CD4-positive, alpha-beta memory T cell (primary cell): ENCODE measurements at regions not wholly inside any gene's neighbourhood (a gene's known extent, or its start where the extent isn't known, plus 50 kb on each side); places are given as distances from the start of the nearest gene placed in this dataset.

ENCODE experiments used
- CTCF ChIA-PET: fragments of 350-600 bp; sonication (Branson Sonifier 250); formaldehyde crosslinking; loops from one replicate; lab custom pipeline; 2021; ENCODE audit warnings: inconsistent platforms; ENCODE audit not compliant: partially characterized antibody; lab: Charles Lee
- POLR2A ChIA-PET: fragments of 350-600 bp; sonication (Branson Sonifier 250); formaldehyde crosslinking; loops from one replicate; lab custom pipeline; 2021; ENCODE audit not compliant: partially characterized antibody; lab: Charles Lee
- DNase-seq, 5 donors: peaks; one replicate each; pipeline versions ENCODE4 v3.0.0 to v3.0.0-alpha.2; 2020 to 2022; ENCODE audit warnings: mixed read lengths in 1 of 5
- H3K27ac ChIP-seq: one replicate; pipeline ENCODE4 v1.7.0; 2013; ENCODE audit warnings: low read depth, low read length
- H3K27me3 ChIP-seq: 2 replicates; pipeline ENCODE4 v1.7.0; 2013; ENCODE audit warnings: mild to moderate bottlenecking, low read length, moderate library complexity; ENCODE audit not compliant: insufficient read depth
- H3K36me3 ChIP-seq: 2 replicates; pipeline ENCODE4 v1.7.0; 2013; ENCODE audit warnings: mild to moderate bottlenecking, low read length, moderate library complexity; ENCODE audit not compliant: insufficient read depth
- H3K4me1 ChIP-seq: 2 replicates; pipeline ENCODE4 v1.7.0; 2013; ENCODE audit warnings: mild to moderate bottlenecking, low read length, moderate library complexity; ENCODE audit not compliant: insufficient read depth
- H3K4me3 ChIP-seq, 2 donors: one replicate each; pipeline ENCODE4 v1.7.0; 2013; ENCODE audit warnings: low read length in 2 of 2, mild to moderate bottlenecking in 1 of 2
- H3K9me3 ChIP-seq, 2 donors: one replicate each; pipeline ENCODE4 v1.7.0; 2013; ENCODE audit warnings: low read length in 2 of 2, control low read depth in 1 of 2; ENCODE audit not compliant: control insufficient read depth in 1 of 2
- H3K27ac Mint-ChIP-seq, 7 donors: one replicate each; pipeline ENCODE4 v1.8.0; 2020 to 2021; ENCODE audit warnings: mixed read lengths in 7 of 7, mild to moderate bottlenecking in 6 of 7, inconsistent platforms in 3 of 7, moderate library complexity in 3 of 7
- H3K27me3 Mint-ChIP-seq, 2 donors: one replicate each; pipeline ENCODE4 v1.8.0; 2020 to 2021; ENCODE audit warnings: mixed read lengths in 2 of 2
- H3K36me3 Mint-ChIP-seq, 2 donors: one replicate each; pipeline ENCODE4 v1.8.0; 2020 to 2021; ENCODE audit warnings: mixed read lengths in 2 of 2, inconsistent platforms in 1 of 2, mild to moderate bottlenecking in 1 of 2
- H3K4me1 Mint-ChIP-seq, 4 donors: one replicate each; pipeline ENCODE4 v1.8.0; 2020 to 2021; ENCODE audit warnings: mixed read lengths in 4 of 4, mild to moderate bottlenecking in 1 of 4
- H3K4me3 Mint-ChIP-seq, 8 donors: one replicate each; pipeline ENCODE4 v1.8.0; 2020 to 2021; ENCODE audit warnings: mixed read lengths in 8 of 8, mild to moderate bottlenecking in 7 of 8, moderate library complexity in 6 of 8, inconsistent platforms in 3 of 8
- H3K9me3 Mint-ChIP-seq, 8 donors: one replicate each; pipeline ENCODE4 v1.8.0; 2020 to 2021; ENCODE audit warnings: mixed read lengths in 8 of 8, mild to moderate bottlenecking in 5 of 8, inconsistent platforms in 3 of 8, moderate library complexity in 1 of 8
- intact Hi-C: fragments of 100-400 bp; cut with micrococcal nuclease; formaldehyde crosslinking; loops from one replicate; pipeline ENCODE4 v1.15.1; 2023

GRCh38 chr2:236674646-236675045, 105.0 kb downstream of the ACKR3 start:
- Histone ChIP-seq H3K4me1 (no peaks in the 10 kb centered on the region), H3K27ac (no peak overlapping the region), H3K4me3 (no peak overlapping the region), H3K36me3 (no peaks in the 10 kb centered on the region), H3K9me3 (no peaks in the 10 kb centered on the region), H3K27me3 (no peaks in the 10 kb centered on the region)
- Mint-ChIP-seq H3K9me3 (peaks cover 0 to 3% (median 0%) of the 10 kb centered on the region in 8 donors), H3K27me3 (peaks cover 16 to 27% of the 10 kb centered on the region in 2 donors), H3K4me3 (no peak overlapping the region), H3K27ac (no peak overlapping the region), H3K4me1 (peaks cover 0 to 2% (median 0%) of the 10 kb centered on the region in 4 donors), H3K36me3 (no peaks in the 10 kb centered on the region)
- DNase-seq: no peak
- intact Hi-C loops: no loop called here
- POLR2A ChIA-PET: no interaction called here
- CTCF ChIA-PET: no interaction called here

- peaks cover 0 to 3% (median 0%) of the 10 kb centered on the region in 8 donors for H3K9me3 Mint-ChIP-seq
- DNase-seq: no peak
- no peaks in the 10 kb centered on the region for H3K36me3 ChIP-seq
- intact Hi-C loops: no loop called here
- no peaks in the 10 kb centered on the region for H3K4me1 ChIP-seq
- H3K27ac ChIP-seq: no peak overlapping the region
- H3K4me3 ChIP-seq: no peak overlapping the region
- peaks cover 16 to 27% of the 10 kb centered on the region in 2 donors for H3K27me3 Mint-ChIP-seq
- no peaks in the 10 kb centered on the region for H3K9me3 ChIP-seq
- no peaks in the 10 kb centered on the region for H3K27me3 ChIP-seq
- no peak overlapping the region for H3K27ac Mint-ChIP-seq
- H3K4me1 Mint-ChIP-seq: peaks cover 0 to 2% (median 0%) of the 10 kb centered on the region in 4 donors
- POLR2A ChIA-PET: no interaction called here
- no peak overlapping the region for H3K4me3 Mint-ChIP-seq
- no peaks in the 10 kb centered on the region for H3K36me3 Mint-ChIP-seq
- CTCF ChIA-PET: no interaction called here
Measured at GRCh38 chr2:236675051-236675450, 105.4 kb downstream of the ACKR3 start.

GRCh38 chr2:236675526-236675925, 105.9 kb downstream of the ACKR3 start:
- H3K27me3 ChIP-seq: no peaks in the 10 kb centered on the region
- CTCF ChIA-PET: no interaction called here
- no peak for DNase-seq
- POLR2A ChIA-PET: no interaction called here
- no peak overlapping the region for H3K4me3 ChIP-seq
- Mint-ChIP-seq H3K36me3 (no peaks in the 10 kb centered on the region), H3K4me3 (no peak overlapping the region), H3K9me3 (peaks cover 0 to 3% (median 0%) of the 10 kb centered on the region in 8 donors), H3K27me3 (peaks cover 16 to 27% of the 10 kb centered on the region in 2 donors), H3K4me1 (peaks cover 0 to 2% (median 0%) of the 10 kb centered on the region in 4 donors), H3K27ac (no peak overlapping the region)
- no peak overlapping the region for H3K27ac ChIP-seq
- intact Hi-C loops: no loop called here
- no peaks in the 10 kb centered on the region for H3K4me1 ChIP-seq
- H3K9me3 ChIP-seq: no peaks in the 10 kb centered on the region
- H3K36me3 ChIP-seq: no peaks in the 10 kb centered on the region

GRCh38 chr2:236676136-236676873, 106.7 kb downstream of the ACKR3 start:
- Mint-ChIP-seq H3K9me3 (peaks cover 0 to 3% (median 0%) of the 10 kb centered on the region in 8 donors), H3K4me1 (peaks cover 0 to 2% (median 0%) of the 10 kb centered on the region in 4 donors), H3K27ac (no peak overlapping the region), H3K36me3 (no peaks in the 10 kb centered on the region), H3K4me3 (no peak overlapping the region), H3K27me3 (peaks cover 13 to 22% of the 10 kb centered on the region in 2 donors)
- Histone ChIP-seq H3K9me3 (no peaks in the 10 kb centered on the region), H3K27ac (no peak overlapping the region), H3K36me3 (no peaks in the 10 kb centered on the region), H3K4me1 (no peaks in the 10 kb centered on the region), H3K4me3 (no peak overlapping the region), H3K27me3 (no peaks in the 10 kb centered on the region)
- ChIA-PET POLR2A (no interaction called here), CTCF (no interaction called here)
- DNase-seq: no peak
- intact Hi-C loops: no loop called here

GRCh38 chr2:236677368-236677767, 107.7 kb downstream of the ACKR3 start:
- Mint-ChIP-seq H3K27ac (no peak overlapping the region), H3K27me3 (peaks cover 12 to 21% of the 10 kb centered on the region in 2 donors), H3K4me3 (no peak overlapping the region), H3K4me1 (peaks cover 0 to 2% (median 0%) of the 10 kb centered on the region in 4 donors), H3K36me3 (no peaks in the 10 kb centered on the region), H3K9me3 (peaks cover 0 to 3% (median 0%) of the 10 kb centered on the region in 8 donors)
- no peaks in the 10 kb centered on the region for H3K27me3 ChIP-seq
- intact Hi-C loops: no loop called here
- POLR2A ChIA-PET: no interaction called here
- H3K27ac ChIP-seq: no peak overlapping the region
- no peak for DNase-seq
- H3K9me3 ChIP-seq: no peaks in the 10 kb centered on the region
- no peak overlapping the region for H3K4me3 ChIP-seq
- no peaks in the 10 kb centered on the region for H3K4me1 ChIP-seq
- no peaks in the 10 kb centered on the region for H3K36me3 ChIP-seq
- CTCF ChIA-PET: no interaction called here

- intact Hi-C loops: no loop called here
- H3K9me3 Mint-ChIP-seq: peaks cover 0 to 3% (median 0%) of the 10 kb centered on the region in 8 donors
- CTCF ChIA-PET: no interaction called here
- no peak overlapping the region for H3K4me3 Mint-ChIP-seq
- H3K27me3 Mint-ChIP-seq: peaks cover 8 to 14% of the 10 kb centered on the region in 2 donors
- no peaks in the 10 kb centered on the region for H3K4me1 Mint-ChIP-seq
- no peak for DNase-seq
- Histone ChIP-seq H3K27me3 (no peaks in the 10 kb centered on the region), H3K4me1 (no peaks in the 10 kb centered on the region), H3K4me3 (no peak overlapping the region), H3K27ac (no peak overlapping the region), H3K9me3 (no peaks in the 10 kb centered on the region), H3K36me3 (no peaks in the 10 kb centered on the region)
- H3K27ac Mint-ChIP-seq: no peak overlapping the region
- H3K36me3 Mint-ChIP-seq: no peaks in the 10 kb centered on the region
- POLR2A ChIA-PET: no interaction called here
Measured at GRCh38 chr2:236678307-236678975, 108.8 kb downstream of the ACKR3 start.

- peaks cover 8 to 14% of the 10 kb centered on the region in 2 donors for H3K27me3 Mint-ChIP-seq
- peaks cover 0 to 8% (median 2%) of the 10 kb centered on the region in 4 donors for H3K4me1 Mint-ChIP-seq
- Histone ChIP-seq H3K27me3 (no peaks in the 10 kb centered on the region), H3K4me1 (no peaks in the 10 kb centered on the region), H3K4me3 (no peak overlapping the region), H3K27ac (no peak overlapping the region), H3K9me3 (no peaks in the 10 kb centered on the region), H3K36me3 (no peaks in the 10 kb centered on the region)
- intact Hi-C loops: no loop called here
- ChIA-PET POLR2A (no interaction called here), CTCF (no interaction called here)
- DNase-seq: no peak
- H3K36me3 Mint-ChIP-seq: no peaks in the 10 kb centered on the region
- peaks cover 0 to 3% (median 0%) of the 10 kb centered on the region in 8 donors for H3K9me3 Mint-ChIP-seq
- no peak overlapping the region for H3K4me3 Mint-ChIP-seq
- no peak overlapping the region for H3K27ac Mint-ChIP-seq
Measured at GRCh38 chr2:236679884-236680860, 110.5 kb downstream of the ACKR3 start.
